ENCODE measurements at regions not wholly inside any gene's neighbourhood (a gene's known extent, or its start where the extent isn't known, plus 50 kb on each side); places are given as distances from the start of the nearest gene placed in this dataset.

GRCh38 chr12:58453306-58453705 is 467.0 kb downstream of the LRIG3 start:
- no peak overlapping the region for H3K4me3 ChIP-seq (ENCODE audit: low read depth, low read length)
- DNase-seq (ENCODE audit: low read depth) = no peak
- TF ChIP-seq, protein P1, sequence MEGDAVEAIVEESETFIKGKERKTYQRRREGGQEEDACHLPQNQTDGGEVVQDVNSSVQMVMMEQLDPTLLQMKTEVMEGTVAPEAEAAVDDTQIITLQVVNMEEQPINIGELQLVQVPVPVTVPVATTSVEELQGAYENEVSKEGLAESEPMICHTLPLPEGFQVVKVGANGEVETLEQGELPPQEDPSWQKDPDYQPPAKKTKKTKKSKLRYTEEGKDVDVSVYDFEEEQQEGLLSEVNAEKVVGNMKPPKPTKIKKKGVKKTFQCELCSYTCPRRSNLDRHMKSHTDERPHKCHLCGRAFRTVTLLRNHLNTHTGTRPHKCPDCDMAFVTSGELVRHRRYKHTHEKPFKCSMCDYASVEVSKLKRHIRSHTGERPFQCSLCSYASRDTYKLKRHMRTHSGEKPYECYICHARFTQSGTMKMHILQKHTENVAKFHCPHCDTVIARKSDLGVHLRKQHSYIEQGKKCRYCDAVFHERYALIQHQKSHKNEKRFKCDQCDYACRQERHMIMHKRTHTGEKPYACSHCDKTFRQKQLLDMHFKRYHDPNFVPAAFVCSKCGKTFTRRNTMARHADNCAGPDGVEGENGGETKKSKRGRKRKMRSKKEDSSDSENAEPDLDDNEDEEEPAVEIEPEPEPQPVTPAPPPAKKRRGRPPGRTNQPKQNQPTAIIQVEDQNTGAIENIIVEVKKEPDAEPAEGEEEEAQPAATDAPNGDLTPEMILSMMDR (IDR thresholded peaks at IDR 0.05; ENCODE audit: insufficient read depth, low read depth, low read length) = no peak

DNA sequence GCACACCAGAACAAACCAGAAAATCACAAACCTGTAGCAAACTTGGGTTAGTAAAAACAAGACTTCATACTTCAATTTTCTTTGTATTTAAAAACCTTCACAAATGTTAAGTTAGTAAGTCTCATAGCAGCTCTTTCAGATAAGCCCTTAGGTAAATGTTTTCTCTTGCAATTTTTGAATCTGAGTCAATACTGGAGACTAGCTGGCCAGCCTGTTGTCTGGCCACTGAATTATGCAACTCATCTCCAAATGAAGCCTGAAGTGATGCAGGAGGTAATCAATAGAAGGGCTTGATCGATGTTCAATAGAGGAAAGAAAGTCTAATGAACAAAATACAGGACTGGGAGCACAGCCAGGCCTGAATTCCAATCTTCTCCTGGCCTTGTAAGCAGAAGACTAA is 465.2 kb downstream of the LRIG3 start:
- DNase-seq (ENCODE audit: low read depth) = peak; percentile 12
- H3K4me3 ChIP-seq (ENCODE audit: low read depth, low read length) = no peak overlapping the region
- TF ChIP-seq, protein P1 (IDR thresholded peaks at IDR 0.05; ENCODE audit: insufficient read depth, low read depth, low read length) = no peak

- TF ChIP-seq, protein P1 (IDR thresholded peaks at IDR 0.05; ENCODE audit: insufficient read depth, low read depth, low read length) = no peak
Measured at GRCh38 chr12:58458102-58458501, 462.2 kb downstream of the LRIG3 start.

GRCh38 chr12:58459191-58459590 is 461.1 kb downstream of the LRIG3 start:
- TF ChIP-seq, protein P1 (IDR thresholded peaks at IDR 0.05; ENCODE audit: insufficient read depth, low read depth, low read length) = no peak
- peak; percentile 52 for DNase-seq (ENCODE audit: low read depth)

More at GRCh38 chr12:58458102-58458501, 462.2 kb downstream of the LRIG3 start:
- peak; percentile 88 for DNase-seq (ENCODE audit: low read depth)
- H3K4me3 ChIP-seq (ENCODE audit: low read depth, low read length) = no peak overlapping the region

DNA sequence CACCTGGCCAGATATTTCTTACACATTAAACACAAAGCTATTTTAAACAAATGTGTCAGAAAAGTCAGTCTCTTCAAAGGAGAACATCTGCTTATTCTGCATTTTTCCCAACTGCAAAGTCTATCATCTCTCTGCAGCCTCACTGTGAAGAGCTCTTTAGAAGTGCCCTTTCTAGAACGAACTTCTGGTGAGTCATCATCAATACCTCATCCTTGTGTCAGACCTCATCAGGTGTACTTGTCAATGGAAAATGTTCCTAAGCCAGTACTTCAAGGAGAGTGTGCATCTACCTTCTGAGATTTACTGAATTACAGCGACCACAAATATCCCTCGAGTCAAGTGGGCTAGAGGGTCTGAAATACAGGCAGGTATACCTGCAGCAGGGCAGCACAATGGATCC is 457.3 kb downstream of the LRIG3 start:
- TF ChIP-seq, protein P1 (IDR thresholded peaks at IDR 0.05; ENCODE audit: insufficient read depth, low read depth, low read length) = no peak
- no peak overlapping the region for H3K4me3 ChIP-seq (ENCODE audit: low read depth, low read length)
- DNase-seq (ENCODE audit: low read depth) = no peak

More at GRCh38 chr12:58459191-58459590, 461.1 kb downstream of the LRIG3 start:
- no peak overlapping the region for H3K4me3 ChIP-seq (ENCODE audit: low read depth, low read length)

DNA sequence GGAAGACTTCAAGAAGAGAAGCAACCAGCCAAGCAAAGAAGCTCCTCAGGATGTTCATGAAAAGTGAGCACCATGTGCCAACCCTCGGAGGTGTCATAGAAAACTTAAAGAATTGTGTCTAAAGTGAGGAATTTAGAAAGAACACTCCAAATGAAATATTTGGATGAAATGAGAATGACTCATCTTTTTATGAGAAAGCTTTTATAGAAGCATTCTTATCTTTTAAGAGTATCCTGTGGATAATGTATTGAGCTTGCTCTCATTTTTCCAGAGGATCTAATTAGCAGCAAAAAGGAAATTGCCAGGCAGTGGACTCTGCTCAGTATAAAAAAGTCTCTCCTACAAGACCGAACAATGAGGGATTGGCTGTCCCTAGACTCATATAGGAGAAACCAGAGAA is 454.9 kb downstream of the LRIG3 start:
- TF ChIP-seq, protein P1 (IDR thresholded peaks at IDR 0.05; ENCODE audit: insufficient read depth, low read depth, low read length) = no peak
- peak; percentile 43 for DNase-seq (ENCODE audit: low read depth)
- no peak overlapping the region for H3K4me3 ChIP-seq (ENCODE audit: low read depth, low read length)

Measured in fibroblast of villous mesenchyme (primary cell).